H1 (cell line): ENCODE measurements at regions not wholly inside any gene's neighbourhood (a gene's known extent, or its start where the extent isn't known, plus 50 kb on each side); places are given as distances from the start of the nearest gene placed in this dataset.

Experiments used
- CHD1 ChIP-seq: IDR thresholded peaks from 2 replicates; pipeline ENCODE4 v1.6.1; 2012; ENCODE audit warnings: low read depth, low read length, improper control_type of control experiment
- CTCF ChIP-seq, 3 experiments: IDR thresholded peaks; 1 replicate in 2 of 3; 2 replicates in 1 of 3; pipeline versions ENCODE4 v1.5.1 to v1.6.1; 2011; ENCODE audit warnings: low read length in 3 of 3, mild to moderate bottlenecking in 3 of 3, inconsistent platforms in 2 of 3, low read depth in 1 of 3, moderate library complexity in 1 of 3; ENCODE audit not compliant: insufficient read depth in 1 of 3; ENCODE audit errors: control extremely low read depth in 1 of 3
- E2F6 ChIP-seq: IDR thresholded peaks from 2 replicates; pipeline ENCODE4 v1.6.1; 2012; ENCODE audit warnings: inconsistent platforms
- EP300 ChIP-seq, 2 experiments: IDR thresholded peaks; 1 replicate in 1 of 2; 2 replicates in 1 of 2; pipeline ENCODE4 v1.6.1; 2011 to 2012; ENCODE audit warnings: low read depth in 2 of 2, low read length in 2 of 2, mild to moderate bottlenecking in 2 of 2, borderline replicate concordance in 1 of 2, inconsistent platforms in 1 of 2, moderate library complexity in 1 of 2
- GABPA ChIP-seq: IDR thresholded peaks from 2 replicates; pipeline ENCODE4 v1.6.1; 2011; ENCODE audit warnings: mild to moderate bottlenecking, low read length, moderate library complexity, borderline replicate concordance; ENCODE audit not compliant: insufficient read depth
- JUND ChIP-seq: IDR thresholded peaks from 2 replicates; pipeline ENCODE4 v1.6.1; 2011; ENCODE audit warnings: mild to moderate bottlenecking, improper control_type of control experiment, low read length
- MAFK ChIP-seq: IDR thresholded peaks from 2 replicates; pipeline ENCODE4 v1.6.1; 2012; ENCODE audit warnings: low read depth, mild to moderate bottlenecking, improper control_type of control experiment, low read length
- POLR2AphosphoS5 ChIP-seq: IDR thresholded peaks from 2 replicates; pipeline ENCODE4 v1.6.1; 2011; ENCODE audit warnings: low read depth, low read length
- RAD21 ChIP-seq, 2 experiments: IDR thresholded peaks in 1 of 2; conservative IDR thresholded peaks in 1 of 2; 2 replicates each; pipeline ENCODE4 v1.6.1; 2011; ENCODE audit warnings: low read depth in 2 of 2, low read length in 2 of 2, improper control_type of control experiment in 1 of 2, inconsistent platforms in 1 of 2, mild to moderate bottlenecking in 1 of 2, moderate library complexity in 1 of 2
- SP1 ChIP-seq: IDR thresholded peaks from 2 replicates; pipeline ENCODE4 v1.6.1; 2011; ENCODE audit warnings: low read depth, low read length
- ZNF274 ChIP-seq: IDR thresholded peaks from 2 replicates; pipeline ENCODE4 v1.7.0; 2012; ENCODE audit warnings: low read length, borderline replicate concordance; ENCODE audit errors: extremely low read depth
- TF ChIP-seq, protein P1 (sequence below): IDR thresholded peaks from 2 replicates; pipeline ENCODE4 v1.6.1; 2012; ENCODE audit warnings: inconsistent platforms

DNA sequence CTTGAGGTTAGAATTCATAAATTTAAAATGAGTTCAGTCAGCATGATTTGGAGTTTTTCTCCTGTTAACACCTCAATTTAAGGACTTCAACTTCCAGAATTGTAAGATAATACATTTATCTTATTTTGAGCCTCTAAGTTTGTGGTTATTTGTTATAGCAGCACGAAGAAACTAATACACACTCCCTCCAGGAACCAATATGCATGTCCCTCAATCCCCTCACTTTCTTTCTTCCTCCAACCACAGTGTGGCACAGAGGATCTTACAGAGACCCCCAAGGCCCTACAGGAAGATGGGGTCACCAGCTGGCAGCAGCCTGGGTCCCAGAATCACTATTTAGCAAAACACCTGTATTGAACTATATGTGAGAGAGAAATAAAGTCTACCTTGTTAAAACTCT lies 242.0 kb downstream of the RAD51AP2 start:
- TF ChIP-seq RAD21 (IDR thresholded peaks at IDR 0.05 in 1 of 2, conservative IDR thresholded peaks at IDR 0.05 in 1 of 2; ENCODE audit: low read depth in 2 of 2, low read length in 2 of 2), result no peak
- no peak for TF ChIP-seq SP1
- no peak for TF ChIP-seq CTCF (IDR thresholded peaks at IDR 0.05; ENCODE audit: control extremely low read depth in 1 of 3, insufficient read depth in 1 of 3, low read depth in 1 of 3, low read length in 3 of 3)
- no peak for TF ChIP-seq POLR2AphosphoS5
- TF ChIP-seq GABPA, result no peak
- TF ChIP-seq EP300 (IDR thresholded peaks at IDR 0.05; ENCODE audit: borderline replicate concordance in 1 of 2, low read depth in 2 of 2, low read length in 2 of 2), result no peak
- TF ChIP-seq ZNF274, result no peak
- no peak for TF ChIP-seq E2F6
- no peak for TF ChIP-seq MAFK
- TF ChIP-seq, protein P1, sequence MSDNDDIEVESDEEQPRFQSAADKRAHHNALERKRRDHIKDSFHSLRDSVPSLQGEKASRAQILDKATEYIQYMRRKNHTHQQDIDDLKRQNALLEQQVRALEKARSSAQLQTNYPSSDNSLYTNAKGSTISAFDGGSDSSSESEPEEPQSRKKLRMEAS, result no peak
- TF ChIP-seq CHD1, result no peak
- TF ChIP-seq JUND, result no peak
